Osteoblast (primary cell): ENCODE measurements at regions not wholly inside any gene's neighbourhood (a gene's known extent, or its start where the extent isn't known, plus 50 kb on each side); places are given as distances from the start of the nearest gene placed in this dataset.
"Not testable (repeated sequence)": the region's sequence is repeated elsewhere in the genome, so short reads cannot be mapped to it uniquely, and the experiment has no call there.

ENCODE experiments used
- DNase-seq: peaks from one replicate; pipeline ENCODE4 v3.0.0; 2011; ENCODE audit warnings: low spot score, mixed read lengths; ENCODE audit not compliant: insufficient read length; ENCODE audit errors: missing footprints
- H2AFZ ChIP-seq: 2 replicates; pipeline ENCODE4 v1.6.0; 2011; ENCODE audit warnings: mild to moderate bottlenecking, low read length
- H3K27ac ChIP-seq: 2 replicates; pipeline ENCODE4 v1.5.1; 2011; ENCODE audit warnings: mild to moderate bottlenecking, low read depth, low read length, moderate library complexity
- H3K27me3 ChIP-seq: 2 replicates; pipeline ENCODE4 v1.6.0; 2012; ENCODE audit warnings: mild to moderate bottlenecking, control low read depth, inconsistent platforms, low read length, moderate library complexity; ENCODE audit not compliant: insufficient read depth
- H3K36me3 ChIP-seq: 2 replicates; pipeline ENCODE4 v1.5.1; 2011; ENCODE audit warnings: mild to moderate bottlenecking, low read length, control low read depth, moderate library complexity; ENCODE audit not compliant: insufficient read depth
- H3K4me1 ChIP-seq: 2 replicates; pipeline ENCODE4 v1.5.1; 2011; ENCODE audit warnings: mild to moderate bottlenecking, low read length, control low read depth, moderate library complexity; ENCODE audit not compliant: insufficient read depth
- H3K4me2 ChIP-seq: 2 replicates; pipeline ENCODE4 v1.6.0; 2011; ENCODE audit warnings: mild to moderate bottlenecking, low read length; ENCODE audit not compliant: insufficient read depth
- H3K4me3 ChIP-seq: fragments of 200-600 bp; sonication (generic); 3 replicates; pipeline ENCODE4 v1.5.1; 2012; ENCODE audit warnings: mild to moderate bottlenecking, low read length, inconsistent platforms; ENCODE audit not compliant: insufficient read depth
- H3K79me2 ChIP-seq: 2 replicates; pipeline ENCODE4 v1.6.0; 2012; ENCODE audit warnings: mild to moderate bottlenecking, low read length, control low read depth, inconsistent platforms; ENCODE audit not compliant: insufficient read depth
- H3K9me3 ChIP-seq: 2 replicates; pipeline ENCODE4 v1.5.1; 2011; ENCODE audit warnings: low read depth, low read length, control low read depth
- H4K20me1 ChIP-seq: 2 replicates; pipeline ENCODE4 v1.6.0; 2012; ENCODE audit warnings: mild to moderate bottlenecking, low read length, control low read depth; ENCODE audit not compliant: insufficient read depth
- CTCF ChIP-seq: IDR thresholded peaks from 2 replicates; pipeline ENCODE4 v1.5.1; 2011; ENCODE audit warnings: mild to moderate bottlenecking, low read depth, low read length, moderate library complexity; ENCODE audit errors: extremely low read depth
- small RNA-seq: library from RNA; depleted of rRNA; stranded (forward); fragments of <200 nt; gene quantifications from one replicate; pipeline ENCODE3, GENCODE V24; 2012

DNA sequence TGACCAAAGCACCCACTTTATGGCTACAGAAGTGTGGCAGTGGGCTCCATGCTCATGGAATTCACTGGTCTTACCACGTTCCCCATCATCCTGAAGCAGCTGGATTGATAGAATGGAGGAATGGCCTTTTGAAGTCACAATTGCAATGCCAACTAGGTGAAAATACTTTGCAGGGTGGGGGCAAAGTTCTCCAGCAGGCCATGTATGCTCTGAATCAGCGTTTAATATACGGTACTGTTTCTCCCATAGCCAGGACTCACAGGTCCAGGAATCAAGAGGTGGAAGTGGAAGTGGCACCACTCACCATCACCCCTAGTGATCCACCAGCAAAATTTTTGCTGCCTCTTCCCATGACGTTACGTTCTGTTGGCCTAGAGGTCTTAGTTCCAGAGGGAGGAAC, 60.5 kb upstream of the GMDS start:
- Histone ChIP-seq H3K9me3 (no peaks in the 10 kb centered on the region), H3K27me3 (no peaks in the 10 kb centered on the region), H3K4me1 (peaks cover 5% of the 10 kb centered on the region), H2AFZ (no peak overlapping the region), H3K4me2 (no peak overlapping the region), H4K20me1 (no peaks in the 10 kb centered on the region), H3K36me3 (no peaks in the 10 kb centered on the region), H3K79me2 (no peaks in the 10 kb centered on the region), H3K27ac (no peak overlapping the region), H3K4me3 (no peak overlapping the region)
- TF ChIP-seq CTCF: no peak
- no peak for DNase-seq

GRCh38 chr6:2302482-2302881, 57.1 kb upstream of the GMDS start:
- DNase-seq, H3K4me3 ChIP-seq, H3K4me2 ChIP-seq: not testable (repeated sequence)

GRCh38 chr6:2296781-2297180, 51.4 kb upstream of the GMDS start:
- no peak overlapping the region for H2AFZ ChIP-seq
- no peaks in the 10 kb centered on the region for H4K20me1 ChIP-seq
- no peak for TF ChIP-seq CTCF
- H3K4me3 ChIP-seq: no peak overlapping the region
- H3K36me3 ChIP-seq: no peaks in the 10 kb centered on the region
- H3K9me3 ChIP-seq: no peaks in the 10 kb centered on the region
- H3K79me2 ChIP-seq: no peaks in the 10 kb centered on the region
- no peak for DNase-seq
- no peak overlapping the region for H3K27ac ChIP-seq
- H3K4me1 ChIP-seq: no peaks in the 10 kb centered on the region
- no peaks in the 10 kb centered on the region for H3K27me3 ChIP-seq
- no peak overlapping the region for H3K4me2 ChIP-seq

More at GRCh38 chr6:2302482-2302881, 57.1 kb upstream of the GMDS start:
- not testable (repeated sequence) for H4K20me1 ChIP-seq, H3K4me1 ChIP-seq, H3K27ac ChIP-seq, H2AFZ ChIP-seq, H3K36me3 ChIP-seq, H3K27me3 ChIP-seq, H3K79me2 ChIP-seq, H3K9me3 ChIP-seq

Small RNA genes lying in the stretch of these regions (small RNA-seq; reads per million reads assigned to genes)
- 0.45 reads per million for gene HMGN2P28
